Adrenal gland (tissue), 9 donors: ENCODE measurements at regions not wholly inside any gene's neighbourhood (a gene's known extent, or its start where the extent isn't known, plus 50 kb on each side); places are given as distances from the start of the nearest gene placed in this dataset.

ENCODE experiments used
- DNase-seq, 7 donors: peaks; one replicate each; pipeline ENCODE4 v3.0.0-alpha.2; 2019 to 2020
- H3K27ac ChIP-seq, 5 donors: fragments of 200-600 bp; sonication (generic) in 4 of 5; 1 replicate in 3 of 5; 2 replicates in 2 of 5; pipeline versions ENCODE4 v1.5.1 to v1.8.0; 2016 to 2020; ENCODE audit warnings: mild to moderate bottlenecking in 1 of 5
- H3K27me3 ChIP-seq: fragments of 200-600 bp; 2 replicates; pipeline ENCODE4 v1.8.0; 2021
- H3K36me3 ChIP-seq, 2 donors: fragments of 200-600 bp; replicated peaks in 1 of 2; 1 replicate in 1 of 2; 2 replicates in 1 of 2; pipeline versions ENCODE4 v1.5.1 to v1.8.0; 2018 to 2022
- H3K4me1 ChIP-seq, 2 donors: fragments of 200-600 bp; replicated peaks in 1 of 2; 1 replicate in 1 of 2; 2 replicates in 1 of 2; pipeline versions ENCODE4 v1.5.1 to v1.8.0; 2018 to 2021
- H3K4me3 ChIP-seq, 4 donors: fragments of 200-600 bp; sonication (generic) in 3 of 4; one replicate each; pipeline ENCODE4 v1.5.1; 2016 to 2018
- H3K9me3 ChIP-seq, 3 donors: fragments of 200-600 bp; sonication (generic) in 1 of 3; replicated peaks in 1 of 3; 1 replicate in 2 of 3; 2 replicates in 1 of 3; pipeline versions ENCODE4 v1.5.1 to v1.8.0; 2016 to 2021
- POLR2A ChIP-seq, 2 donors: fragments of 450-650 bp; IDR thresholded peaks; one replicate each; pipeline ENCODE4 v1.6.1; 2017; ENCODE audit warnings: antibody characterized with exemption in 2 of 2, mild to moderate bottlenecking in 2 of 2, moderate library complexity in 1 of 2
- WGBS, 4 donors: extraction: QIAGEN DNeasy Blood & Tissue Kit in 2 of 4; methylation state at CpG; one replicate each; pipeline versions ENCODE4 v1.1.5 to v1.1.7; 2013 to 2017; 5-methylcytosine and 5-hydroxymethylcytosine counted together
- intact Hi-C, 2 donors: fragments of 100-400 bp; cut with DNase I; formaldehyde crosslinking; loops; one replicate each; pipeline versions ENCODE4 v1.14.1 to v1.15.0; 2022 to 2023
- TF ChIP-seq, protein P1 (sequence below), 6 experiments: fragments of 450-650 bp in 4 of 6; fragments of 200-600 bp in 2 of 6; sonication (generic) in 1 of 6; IDR thresholded peaks; 1 replicate in 5 of 6; 2 replicates in 1 of 6; pipeline versions ENCODE4 v1.5.1 to v1.8.0; 2016 to 2021; ENCODE audit warnings: antibody characterized with exemption in 6 of 6, mild to moderate bottlenecking in 2 of 6, moderate library complexity in 1 of 6
- donor health status: healthy with polysubstance abuse.
- donor health status: Bipolar disorder and iron deficiency.
- donor health status: DM: yes; HTN: yes; CAD: no.
- donor health status: DM: no; HTN: no; CAD: no.
- donor health status: DM: no; HTN: no; CAD: no.

- Histone ChIP-seq H3K36me3 (no peaks in the 10 kb centered on the region), H3K9me3 (no peaks in the 10 kb centered on the region), H3K4me1 (no peaks in the 10 kb centered on the region), H3K27ac (no peak overlapping the region), H3K27me3 (no peaks in the 10 kb centered on the region), H3K4me3 (no peak overlapping the region)
- peak in 6 of 7 donors; percentile 10 to 55 (median 20) for DNase-seq
- intact Hi-C loops: loop anchor here in 1 of 2 donors (5.0 kb wide), 1 partner anchor 625 kb away; no protein-coding TSS in a partner anchor
- WGBS, 4 donors: 37 to 40% (median 38%) methylated on average over 2 of the region's 2 CpGs
- no peak for TF ChIP-seq POLR2A (IDR thresholded peaks at IDR 0.05)
- TF ChIP-seq, protein P1, sequence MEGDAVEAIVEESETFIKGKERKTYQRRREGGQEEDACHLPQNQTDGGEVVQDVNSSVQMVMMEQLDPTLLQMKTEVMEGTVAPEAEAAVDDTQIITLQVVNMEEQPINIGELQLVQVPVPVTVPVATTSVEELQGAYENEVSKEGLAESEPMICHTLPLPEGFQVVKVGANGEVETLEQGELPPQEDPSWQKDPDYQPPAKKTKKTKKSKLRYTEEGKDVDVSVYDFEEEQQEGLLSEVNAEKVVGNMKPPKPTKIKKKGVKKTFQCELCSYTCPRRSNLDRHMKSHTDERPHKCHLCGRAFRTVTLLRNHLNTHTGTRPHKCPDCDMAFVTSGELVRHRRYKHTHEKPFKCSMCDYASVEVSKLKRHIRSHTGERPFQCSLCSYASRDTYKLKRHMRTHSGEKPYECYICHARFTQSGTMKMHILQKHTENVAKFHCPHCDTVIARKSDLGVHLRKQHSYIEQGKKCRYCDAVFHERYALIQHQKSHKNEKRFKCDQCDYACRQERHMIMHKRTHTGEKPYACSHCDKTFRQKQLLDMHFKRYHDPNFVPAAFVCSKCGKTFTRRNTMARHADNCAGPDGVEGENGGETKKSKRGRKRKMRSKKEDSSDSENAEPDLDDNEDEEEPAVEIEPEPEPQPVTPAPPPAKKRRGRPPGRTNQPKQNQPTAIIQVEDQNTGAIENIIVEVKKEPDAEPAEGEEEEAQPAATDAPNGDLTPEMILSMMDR (IDR thresholded peaks at IDR 0.05): peak; percentile 8 to 46 (median 38)
Observed at GRCh38 chr13:68927387-68928026, 1180.1 kb upstream of the ATXN8OS start.

- no peaks in the 10 kb centered on the region for H3K4me1 ChIP-seq
- H3K27ac ChIP-seq: no peak overlapping the region
- DNase-seq: no peak
- intact Hi-C loops: no loop called here
- TF ChIP-seq, protein P1 (IDR thresholded peaks at IDR 0.05): no peak
- no peak for TF ChIP-seq POLR2A (IDR thresholded peaks at IDR 0.05)
- H3K9me3 ChIP-seq: no peaks in the 10 kb centered on the region
- no peaks in the 10 kb centered on the region for H3K36me3 ChIP-seq
- H3K4me3 ChIP-seq: no peak overlapping the region
- H3K27me3 ChIP-seq: no peaks in the 10 kb centered on the region
Observed at GRCh38 chr13:68923995-68924394, 1183.6 kb upstream of the ATXN8OS start.

GRCh38 chr13:68908879-68909278 lies 1198.7 kb upstream of the ATXN8OS start:
- DNase-seq: no peak
- intact Hi-C loops: no loop called here
- 80 to 89% (median 81%) methylated on average over 2 of the region's 2 CpGs for WGBS, 4 donors
- Histone ChIP-seq H3K4me1 (no peaks in the 10 kb centered on the region), H3K27ac (no peak overlapping the region), H3K27me3 (no peaks in the 10 kb centered on the region), H3K9me3 (no peaks in the 10 kb centered on the region), H3K36me3 (no peaks in the 10 kb centered on the region), H3K4me3 (no peak overlapping the region)
- TF ChIP-seq, protein P1 (IDR thresholded peaks at IDR 0.05): no peak
- TF ChIP-seq POLR2A (IDR thresholded peaks at IDR 0.05): no peak

DNA sequence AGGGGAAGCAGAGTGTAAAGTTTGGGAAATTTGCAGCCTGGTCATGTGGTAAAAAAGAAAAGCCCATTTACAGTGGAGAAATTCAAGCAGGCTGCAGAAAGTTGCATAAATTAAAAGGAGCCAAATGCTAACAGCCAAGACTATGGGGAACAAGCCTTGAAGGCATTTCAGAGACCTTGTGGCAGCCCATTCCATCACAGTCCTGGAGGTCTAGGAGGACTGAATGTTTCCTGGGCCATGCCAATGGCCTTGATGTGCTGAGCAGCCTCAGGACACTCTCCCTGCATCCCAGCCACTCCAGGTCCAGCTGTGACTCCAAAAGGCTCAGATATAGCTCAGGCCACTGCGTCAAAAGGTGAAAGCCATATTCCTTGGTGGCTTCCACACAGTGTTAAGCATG lies 1202.4 kb upstream of the ATXN8OS start:
- Histone ChIP-seq H3K9me3 (no peaks in the 10 kb centered on the region), H3K27me3 (no peaks in the 10 kb centered on the region), H3K27ac (no peak overlapping the region), H3K36me3 (no peaks in the 10 kb centered on the region), H3K4me1 (no peaks in the 10 kb centered on the region), H3K4me3 (no peak overlapping the region)
- TF ChIP-seq, protein P1 (IDR thresholded peaks at IDR 0.05): no peak
- no peak for TF ChIP-seq POLR2A (IDR thresholded peaks at IDR 0.05)
- 50 to 90% (median 75%) methylated on average over 1 of the region's 1 CpG for WGBS, 4 donors
- intact Hi-C loops: no loop called here
- no peak for DNase-seq
